A172 (cell line): ENCODE measurements at regions not wholly inside any gene's neighbourhood (a gene's known extent, or its start where the extent isn't known, plus 50 kb on each side); places are given as distances from the start of the nearest gene placed in this dataset.

Source experiments
- DNase-seq: peaks from one replicate; pipeline ENCODE4 v3.0.0-alpha.2; 2015; ENCODE audit warnings: low spot score

DNA sequence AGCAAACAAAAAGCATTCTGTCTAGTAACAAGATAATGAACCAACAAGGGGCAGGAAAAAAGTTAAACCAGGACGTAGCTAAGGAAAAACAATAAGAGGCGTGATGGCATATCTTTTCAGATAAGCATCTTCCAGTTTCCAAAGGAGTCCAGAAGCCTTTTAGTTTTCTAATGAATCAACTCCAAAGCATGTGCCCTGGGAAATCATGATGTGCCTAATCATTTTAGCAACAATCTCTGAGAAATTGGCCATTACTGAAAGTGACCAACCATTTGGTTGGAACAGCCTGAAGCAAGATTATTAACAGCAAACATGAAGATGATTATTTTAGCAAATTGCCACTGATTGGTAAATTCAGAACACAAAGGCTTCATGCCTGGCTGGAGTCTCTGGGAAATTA lies 440.9 kb upstream of the MAF start:
- no peak for DNase-seq

- DNase-seq, result no peak
Measured at GRCh38 chr16:80040814-80041213, 440.3 kb upstream of the MAF start.

GRCh38 chr16:80040413-80040812 lies 439.9 kb upstream of the MAF start:
- DNase-seq, result no peak

GRCh38 chr16:80039777-80040176 lies 439.2 kb upstream of the MAF start:
- no peak for DNase-seq

- DNase-seq, result no peak
Measured at GRCh38 chr16:80038566-80038965, 438.0 kb upstream of the MAF start.

DNA sequence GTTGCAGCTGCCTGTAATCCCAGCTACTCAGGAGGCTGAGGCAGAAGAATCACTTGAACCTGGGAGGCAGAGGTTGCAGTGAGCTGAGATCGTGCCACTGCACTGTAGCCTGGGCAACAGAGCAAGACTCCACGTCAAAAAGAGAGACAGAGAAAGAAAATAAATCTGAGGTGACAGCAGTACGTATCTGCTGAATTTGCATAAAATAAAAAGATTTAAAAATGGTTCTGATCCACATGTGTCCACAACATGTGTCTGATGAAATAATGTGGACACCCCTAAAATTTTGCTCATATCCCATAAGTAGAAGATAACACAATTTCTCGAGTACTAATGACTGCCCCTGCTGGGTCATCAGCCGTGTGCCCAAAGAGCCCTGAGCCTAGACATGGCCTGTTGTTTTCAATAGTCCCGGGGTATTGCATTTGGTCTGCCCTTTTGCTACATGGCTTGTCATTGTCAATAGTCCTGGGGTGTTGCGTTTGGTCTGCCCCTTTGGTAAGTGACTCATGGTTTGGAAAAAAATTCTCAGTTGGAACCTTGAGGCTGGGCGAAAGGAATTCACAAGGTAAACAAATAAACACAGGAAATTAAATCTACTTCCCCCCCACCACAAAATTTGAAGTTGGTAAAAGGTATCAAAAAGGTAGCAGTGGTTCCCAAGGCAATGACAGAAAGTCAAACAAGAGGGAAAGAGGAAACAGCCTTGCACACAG lies 434.6 kb upstream of the MAF start:
- DNase-seq, result peak; percentile 11

- DNase-seq, result no peak
Measured at GRCh38 chr16:80034469-80034826, 433.9 kb upstream of the MAF start.

GRCh38 chr16:80033783-80034468 lies 433.4 kb upstream of the MAF start:
- no peak for DNase-seq

- DNase-seq, result no peak
Measured at GRCh38 chr16:80029761-80030481, 429.4 kb upstream of the MAF start.

GRCh38 chr16:80029381-80029630 lies 428.8 kb upstream of the MAF start:
- no peak for DNase-seq

DNA sequence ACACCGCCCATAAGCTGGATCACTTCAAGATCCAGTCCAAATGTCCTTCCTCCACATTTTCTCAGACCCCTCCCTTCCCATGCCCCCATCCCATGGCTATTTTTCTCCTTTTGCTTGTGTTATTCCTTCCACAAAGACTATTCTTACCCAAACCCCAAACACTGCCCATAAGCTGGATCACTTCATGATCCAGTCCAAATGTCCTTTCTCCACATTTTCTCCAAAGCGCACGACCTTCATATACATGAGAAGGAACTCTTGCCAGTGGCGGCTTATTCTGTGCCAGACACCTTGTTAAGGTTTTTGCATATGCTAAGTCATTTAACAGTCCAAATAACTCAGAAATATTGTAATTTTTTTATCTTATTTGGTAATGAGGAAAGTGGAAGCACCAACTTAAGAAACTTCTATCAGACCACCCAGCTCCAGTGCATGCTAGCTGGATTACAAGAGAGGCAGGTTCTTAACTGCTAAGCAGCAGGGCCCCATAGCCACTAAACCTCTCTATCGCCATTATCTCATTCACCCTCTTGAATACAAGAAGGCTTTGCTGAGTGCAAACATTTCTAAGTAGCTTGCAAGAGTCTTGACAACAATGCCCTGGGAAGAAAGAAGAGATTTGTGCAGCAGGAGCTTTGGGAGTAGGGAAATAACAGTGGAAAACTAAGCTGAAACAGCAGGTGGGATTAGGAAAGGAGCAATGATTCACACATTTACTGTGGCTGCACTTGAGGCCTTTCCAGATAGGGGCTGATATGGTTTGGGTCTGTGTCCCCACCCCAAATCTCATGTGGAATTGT lies 428.2 kb upstream of the MAF start:
- DNase-seq, result no peak

DNA sequence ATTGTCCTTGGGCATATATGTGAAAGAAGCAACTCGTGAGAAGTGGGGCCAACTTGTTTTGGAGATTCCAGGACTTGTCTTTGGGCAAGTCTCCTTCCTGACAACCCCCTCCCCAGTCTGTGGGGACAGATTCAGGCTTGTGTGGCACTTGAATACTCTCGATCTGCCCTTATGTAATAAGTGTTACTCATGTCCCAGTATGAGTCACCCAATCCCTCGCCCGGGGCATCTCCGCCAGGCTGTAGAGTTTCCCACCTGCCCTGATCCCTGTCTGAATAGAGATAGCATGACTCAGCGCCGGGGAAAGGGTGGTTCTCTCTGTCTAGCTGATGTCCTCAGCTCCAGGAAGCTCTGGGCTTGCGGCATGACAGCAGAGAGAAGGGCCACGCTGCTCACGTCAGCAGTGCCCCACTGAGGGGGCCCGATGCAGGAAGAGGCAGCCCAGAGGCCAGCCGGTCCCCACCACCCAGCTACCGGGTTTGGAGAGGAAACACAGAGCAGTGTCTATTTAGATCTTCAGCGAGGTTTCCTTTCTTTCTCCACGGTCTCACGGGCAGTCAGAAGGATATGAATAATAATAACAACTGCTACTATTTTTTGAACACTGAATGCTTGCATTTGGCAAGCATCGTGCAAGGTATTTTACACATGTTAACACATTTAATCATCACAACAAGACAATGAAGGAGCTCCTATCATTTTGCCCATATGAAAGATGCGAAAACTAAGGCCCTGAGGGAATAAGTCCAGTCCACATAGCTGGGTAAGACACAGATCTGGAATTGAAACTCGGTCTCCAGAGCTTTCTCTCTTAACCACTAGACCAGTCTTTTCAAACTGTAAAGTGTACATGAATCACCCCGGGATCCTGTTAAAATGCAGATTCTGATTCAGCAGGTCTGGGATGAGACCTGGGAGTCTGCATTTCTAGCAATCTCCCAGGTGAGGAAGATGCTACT lies 426.7 kb upstream of the MAF start:
- peak; percentile 99 for DNase-seq

DNA sequence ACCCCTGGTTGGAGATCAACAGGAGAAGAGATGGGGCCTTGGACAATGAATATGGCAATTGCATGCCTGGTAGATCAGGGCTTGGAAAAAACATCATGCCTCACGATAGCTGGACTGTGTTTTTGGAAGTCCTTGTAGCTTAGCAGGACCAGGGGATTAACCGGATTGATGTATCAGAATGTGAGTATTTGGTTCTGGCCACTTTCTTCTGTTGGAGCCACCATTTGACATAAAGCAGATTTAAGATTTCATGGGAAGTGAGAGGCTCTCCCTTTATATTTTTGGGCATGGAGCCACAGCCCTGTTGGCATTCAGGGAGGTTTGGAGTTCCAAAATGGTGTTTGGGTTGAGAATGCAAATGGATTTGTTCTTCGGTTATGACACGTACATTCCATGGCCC lies 424.7 kb upstream of the MAF start:
- no peak for DNase-seq

- no peak for DNase-seq
Measured at GRCh38 chr16:80024443-80024842, 423.9 kb upstream of the MAF start.

- DNase-seq, result no peak
Measured at GRCh38 chr16:80023865-80024264, 423.3 kb upstream of the MAF start.

GRCh38 chr16:80019395-80019794 lies 418.9 kb upstream of the MAF start:
- DNase-seq, result no peak

DNA sequence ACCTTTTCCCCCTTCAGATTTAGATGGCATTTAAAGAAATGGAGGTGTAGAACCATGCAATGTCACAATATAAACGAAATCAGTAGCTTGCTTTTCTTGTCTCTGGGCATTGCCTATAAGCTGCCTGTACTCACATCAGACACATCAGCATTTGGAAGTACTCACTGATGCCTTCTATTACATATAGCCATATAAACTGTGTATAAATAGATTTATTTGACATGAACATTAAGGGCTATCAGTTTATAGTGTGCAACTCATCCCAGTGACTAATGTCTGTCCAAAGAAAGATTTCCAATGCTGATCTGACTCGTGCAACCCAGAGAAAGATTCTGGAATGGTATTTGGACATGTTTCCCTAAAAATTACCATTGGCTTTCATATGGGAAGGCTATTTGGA lies 417.9 kb upstream of the MAF start:
- DNase-seq, result no peak

GRCh38 chr16:80016731-80017326 lies 416.3 kb upstream of the MAF start:
- no peak for DNase-seq

DNA sequence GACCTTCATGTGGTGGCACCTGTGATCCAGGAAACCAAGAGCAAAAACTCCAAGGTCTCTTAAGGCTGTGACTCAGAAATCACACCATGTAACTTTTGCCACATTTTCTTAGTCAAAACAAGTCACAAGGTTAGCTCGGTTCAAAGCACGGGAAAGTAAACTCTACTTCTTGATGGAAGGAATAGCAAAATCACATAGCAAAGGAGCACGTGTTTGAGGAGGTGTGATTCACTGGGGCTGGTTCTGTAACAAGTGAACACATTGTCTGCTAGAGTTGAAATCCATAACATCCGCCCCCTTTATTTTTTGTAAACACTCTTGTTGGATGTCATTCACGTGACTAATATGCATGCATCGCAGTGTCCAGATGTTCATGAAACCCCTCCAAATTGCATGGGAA lies 415.0 kb upstream of the MAF start:
- DNase-seq, result no peak

- DNase-seq, result no peak
Measured at GRCh38 chr16:80014241-80014939, 413.9 kb upstream of the MAF start.
